PC-9 (cell line): ENCODE measurements at regions not wholly inside any gene's neighbourhood (a gene's known extent, or its start where the extent isn't known, plus 50 kb on each side); places are given as distances from the start of the nearest gene placed in this dataset.

Source experiments
- CTCF ChIP-seq: fragments of 200-600 bp; sonication (generic); conservative IDR thresholded peaks from 2 replicates; pipeline ENCODE4 v1.6.1; 2017; ENCODE audit warnings: mixed run types, antibody characterized with exemption, mild to moderate bottlenecking, moderate library complexity
- EZH2 ChIP-seq: fragments of 200-600 bp; sonication (generic); IDR thresholded peaks from 2 replicates; pipeline ENCODE4 v1.8.0; 2017; ENCODE audit warnings: antibody characterized with exemption, low read depth

GRCh38 chr1:90537606-90538362, 179.3 kb downstream of the BARHL2 start:
- TF ChIP-seq CTCF (no peak), EZH2 (no peak)
